CD14-positive monocyte (primary cell): ENCODE measurements at regions not wholly inside any gene's neighbourhood (a gene's known extent, or its start where the extent isn't known, plus 50 kb on each side); places are given as distances from the start of the nearest gene placed in this dataset.

Source experiments
- DNase-seq, 3 donors: peaks; one replicate each; pipeline ENCODE4 v3.0.0-alpha.2; 2011 to 2022
- H2AFZ ChIP-seq: 2 replicates; pipeline ENCODE4 v1.6.0; 2012; ENCODE audit warnings: mild to moderate bottlenecking, low read depth, low read length, inconsistent platforms; ENCODE audit not compliant: insufficient read depth, poor library complexity, severe bottlenecking
- H3K27ac ChIP-seq, 2 donors: 1 replicate in 1 of 2; 2 replicates in 1 of 2; pipeline ENCODE4 v1.5.1; 2012 to 2013; ENCODE audit warnings: low read length in 2 of 2, control low read depth in 1 of 2, inconsistent platforms in 1 of 2, low read depth in 1 of 2, mild to moderate bottlenecking in 1 of 2
- H3K27me3 ChIP-seq, 2 donors: one replicate each; pipeline versions ENCODE4 v1.6.0 to v1.6.1; 2011 to 2013; ENCODE audit warnings: low read length in 2 of 2; ENCODE audit not compliant: control insufficient read depth in 2 of 2, insufficient read depth in 2 of 2
- H3K36me3 ChIP-seq, 2 donors: replicated peaks in 1 of 2; 1 replicate in 1 of 2; 2 replicates in 1 of 2; pipeline versions ENCODE4 v1.5.1 to v1.6.1; 2012 to 2013; ENCODE audit warnings: low read length in 2 of 2, control low read depth in 1 of 2, inconsistent platforms in 1 of 2, mild to moderate bottlenecking in 1 of 2; ENCODE audit not compliant: insufficient read depth in 2 of 2, control insufficient read depth in 1 of 2
- H3K4me1 ChIP-seq, 2 donors: 1 replicate in 1 of 2; 2 replicates in 1 of 2; pipeline versions ENCODE4 v1.5.1 to v1.6.1; 2012 to 2013; ENCODE audit warnings: low read length in 2 of 2, control low read depth in 1 of 2, inconsistent platforms in 1 of 2, mild to moderate bottlenecking in 1 of 2, moderate library complexity in 1 of 2; ENCODE audit not compliant: insufficient read depth in 2 of 2, control insufficient read depth in 1 of 2
- H3K4me2 ChIP-seq: replicated peaks from 2 replicates; pipeline ENCODE3; 2012; ENCODE audit warnings: low read length, moderate library complexity, mild to moderate bottlenecking; ENCODE audit not compliant: poor library complexity, severe bottlenecking; ENCODE audit errors: extremely low read depth
- H3K4me3 ChIP-seq, 3 experiments: fragments of 200-600 bp in 1 of 3; sonication (generic) in 1 of 3; replicated peaks in 1 of 3; 1 replicate in 2 of 3; 2 replicates in 1 of 3; pipeline ENCODE4 v1.5.1; 2011 to 2013; ENCODE audit warnings: low read length in 3 of 3, mild to moderate bottlenecking in 3 of 3, control low read depth in 2 of 3, low read depth in 2 of 3, inconsistent platforms in 1 of 3, moderate library complexity in 1 of 3
- H3K79me2 ChIP-seq: 2 replicates; pipeline ENCODE4 v1.6.0; 2012; ENCODE audit warnings: mild to moderate bottlenecking, control low read depth, inconsistent platforms, low read length, moderate library complexity; ENCODE audit not compliant: insufficient read depth
- H3K9ac ChIP-seq: 2 replicates; pipeline ENCODE4 v1.6.0; 2017; ENCODE audit warnings: low read length, mild to moderate bottlenecking; ENCODE audit not compliant: insufficient read depth, poor library complexity, severe bottlenecking
- H3K9me3 ChIP-seq, 2 donors: replicated peaks in 1 of 2; 1 replicate in 1 of 2; 2 replicates in 1 of 2; pipeline versions ENCODE4 v1.5.1 to v1.6.1; 2012 to 2013; ENCODE audit warnings: low read length in 2 of 2, control low read depth in 1 of 2; ENCODE audit not compliant: control insufficient read depth in 1 of 2, insufficient read depth in 1 of 2
- H4K20me1 ChIP-seq: 2 replicates; pipeline ENCODE4 v1.6.0; 2012; ENCODE audit warnings: mild to moderate bottlenecking, low read length, control low read depth, moderate library complexity; ENCODE audit not compliant: insufficient read depth
- H3K27ac Mint-ChIP-seq, 7 donors: one replicate each; pipeline ENCODE4 v1.8.0; 2020; ENCODE audit warnings: mild to moderate bottlenecking in 7 of 7, mixed read lengths in 7 of 7, moderate library complexity in 6 of 7, inconsistent platforms in 2 of 7
- H3K27me3 Mint-ChIP-seq, 3 donors: one replicate each; pipeline ENCODE4 v1.8.0; 2021 to 2022; ENCODE audit warnings: low read depth in 3 of 3, mild to moderate bottlenecking in 3 of 3, mixed read lengths in 3 of 3, moderate library complexity in 3 of 3, inconsistent platforms in 1 of 3
- H3K36me3 Mint-ChIP-seq, 2 donors: one replicate each; pipeline ENCODE4 v1.8.0; 2020; ENCODE audit warnings: mixed read lengths in 2 of 2, inconsistent platforms in 1 of 2, mild to moderate bottlenecking in 1 of 2
- H3K4me1 Mint-ChIP-seq: one replicate; pipeline ENCODE4 v1.8.0; 2020; ENCODE audit warnings: mild to moderate bottlenecking, mixed read lengths
- H3K4me3 Mint-ChIP-seq, 2 donors: one replicate each; pipeline ENCODE4 v1.8.0; 2020; ENCODE audit warnings: mild to moderate bottlenecking in 2 of 2, mixed read lengths in 2 of 2, moderate library complexity in 1 of 2
- H3K9me3 Mint-ChIP-seq, 7 donors: one replicate each; pipeline ENCODE4 v1.8.0; 2020 to 2022; ENCODE audit warnings: mixed read lengths in 7 of 7, mild to moderate bottlenecking in 6 of 7, moderate library complexity in 6 of 7, inconsistent platforms in 2 of 7
- WGBS: methylation state at CpG from one replicate; pipeline ENCODE4 v1.1.5; 2013; ENCODE audit warnings: missing lambda C conversion rate; ENCODE audit not compliant: insufficient coverage; 5-methylcytosine and 5-hydroxymethylcytosine counted together
- intact Hi-C, 2 donors: fragments of 100-400 bp; cut with micrococcal nuclease; formaldehyde crosslinking; loops; one replicate each; pipeline versions ENCODE4 v1.15.0 to v1.15.1; 2023
- TF ChIP-seq, protein P1 (sequence below): fragments of 200-600 bp; IDR thresholded peaks from one replicate; pipeline ENCODE4 v1.8.0; 2022; ENCODE audit warnings: antibody characterized with exemption, mild to moderate bottlenecking

DNA sequence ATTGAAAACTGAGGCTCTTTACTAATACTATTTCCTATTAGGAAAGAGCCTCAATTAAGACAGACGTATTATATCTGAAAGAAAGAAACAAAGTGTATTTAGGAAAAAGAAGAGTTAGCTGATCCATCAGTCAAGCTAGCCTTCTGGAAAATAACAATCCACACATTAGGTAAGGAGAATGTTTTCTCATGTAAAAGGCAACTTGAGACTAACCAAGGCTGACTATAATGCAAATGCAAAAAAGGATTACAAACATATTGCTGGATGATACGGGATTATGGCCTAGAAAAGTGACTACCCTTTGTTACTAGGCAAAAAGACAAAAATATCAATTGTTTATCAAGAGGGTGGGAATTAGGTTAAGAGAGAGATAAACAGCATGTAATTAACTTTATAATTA is 176.9 kb downstream of the RFPL4B start:
- Histone ChIP-seq H3K27me3 (no peaks in the 10 kb centered on the region), H3K9me3 (no peaks in the 10 kb centered on the region), H3K4me3 (no peak overlapping the region), H3K27ac (no peak overlapping the region), H2AFZ (no peak overlapping the region), H3K9ac (no peak overlapping the region), H3K79me2 (no peaks in the 10 kb centered on the region), H3K4me1 (no peaks in the 10 kb centered on the region), H4K20me1 (no peaks in the 10 kb centered on the region), H3K4me2 (no peak overlapping the region), H3K36me3 (no peaks in the 10 kb centered on the region)
- Mint-ChIP-seq H3K4me1 (no peaks in the 10 kb centered on the region), H3K9me3 (peaks cover 2 to 14% (median 7%) of the 10 kb centered on the region in 7 donors), H3K27me3 (no peaks in the 10 kb centered on the region), H3K27ac (no peak overlapping the region), H3K4me3 (no peak overlapping the region), H3K36me3 (no peaks in the 10 kb centered on the region)
- TF ChIP-seq, protein P1, sequence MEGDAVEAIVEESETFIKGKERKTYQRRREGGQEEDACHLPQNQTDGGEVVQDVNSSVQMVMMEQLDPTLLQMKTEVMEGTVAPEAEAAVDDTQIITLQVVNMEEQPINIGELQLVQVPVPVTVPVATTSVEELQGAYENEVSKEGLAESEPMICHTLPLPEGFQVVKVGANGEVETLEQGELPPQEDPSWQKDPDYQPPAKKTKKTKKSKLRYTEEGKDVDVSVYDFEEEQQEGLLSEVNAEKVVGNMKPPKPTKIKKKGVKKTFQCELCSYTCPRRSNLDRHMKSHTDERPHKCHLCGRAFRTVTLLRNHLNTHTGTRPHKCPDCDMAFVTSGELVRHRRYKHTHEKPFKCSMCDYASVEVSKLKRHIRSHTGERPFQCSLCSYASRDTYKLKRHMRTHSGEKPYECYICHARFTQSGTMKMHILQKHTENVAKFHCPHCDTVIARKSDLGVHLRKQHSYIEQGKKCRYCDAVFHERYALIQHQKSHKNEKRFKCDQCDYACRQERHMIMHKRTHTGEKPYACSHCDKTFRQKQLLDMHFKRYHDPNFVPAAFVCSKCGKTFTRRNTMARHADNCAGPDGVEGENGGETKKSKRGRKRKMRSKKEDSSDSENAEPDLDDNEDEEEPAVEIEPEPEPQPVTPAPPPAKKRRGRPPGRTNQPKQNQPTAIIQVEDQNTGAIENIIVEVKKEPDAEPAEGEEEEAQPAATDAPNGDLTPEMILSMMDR = no peak
- no peak for DNase-seq
- intact Hi-C loops = no loop called here
- no CpG with 5 or more reads among the region's 2 CpGs for WGBS

DNA sequence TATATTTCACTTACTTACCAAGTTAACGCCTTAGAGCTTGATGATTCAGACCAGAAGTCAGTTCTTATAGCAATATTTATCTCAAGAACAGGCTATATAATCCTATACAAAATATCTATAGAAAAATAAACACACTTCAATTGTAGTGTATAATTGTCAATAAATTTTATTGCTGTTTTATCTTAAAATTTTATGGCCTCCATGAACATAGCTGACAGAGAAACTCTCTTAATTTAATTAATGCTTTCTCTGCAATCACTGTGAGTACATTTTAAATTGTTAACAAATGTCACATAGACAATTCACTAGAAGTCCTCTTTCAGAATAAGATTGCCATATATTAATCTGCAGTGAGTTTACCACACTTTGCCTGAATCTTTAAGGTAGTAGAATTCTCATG is 178.6 kb downstream of the RFPL4B start:
- no peaks in the 10 kb centered on the region for H3K79me2 ChIP-seq
- no peak overlapping the region for H3K4me2 ChIP-seq
- H3K9me3 ChIP-seq = no peaks in the 10 kb centered on the region
- H3K4me1 ChIP-seq = no peaks in the 10 kb centered on the region
- Mint-ChIP-seq H3K27ac (no peak overlapping the region), H3K4me3 (no peak overlapping the region), H3K27me3 (no peaks in the 10 kb centered on the region), H3K36me3 (no peaks in the 10 kb centered on the region), H3K9me3 (peaks cover 3 to 17% (median 7%) of the 10 kb centered on the region in 7 donors), H3K4me1 (no peaks in the 10 kb centered on the region)
- no peak overlapping the region for H2AFZ ChIP-seq
- H3K9ac ChIP-seq = no peak overlapping the region
- intact Hi-C loops = no loop called here
- no peak for DNase-seq
- H3K27ac ChIP-seq = no peak overlapping the region
- no peaks in the 10 kb centered on the region for H3K27me3 ChIP-seq
- no peaks in the 10 kb centered on the region for H4K20me1 ChIP-seq
- no peak overlapping the region for H3K4me3 ChIP-seq
- no peaks in the 10 kb centered on the region for H3K36me3 ChIP-seq
- TF ChIP-seq, protein P1 = no peak
- no CpG with 5 or more reads among the region's 1 CpG for WGBS
